ENCODE measurements at regions not wholly inside any gene's neighbourhood (a gene's known extent, or its start where the extent isn't known, plus 50 kb on each side); places are given as distances from the start of the nearest gene placed in this dataset.

GRCh38 chr17:13410874-13411273 is 190.9 kb downstream of the HS3ST3A1 start:
- TF ChIP-seq, protein P1, sequence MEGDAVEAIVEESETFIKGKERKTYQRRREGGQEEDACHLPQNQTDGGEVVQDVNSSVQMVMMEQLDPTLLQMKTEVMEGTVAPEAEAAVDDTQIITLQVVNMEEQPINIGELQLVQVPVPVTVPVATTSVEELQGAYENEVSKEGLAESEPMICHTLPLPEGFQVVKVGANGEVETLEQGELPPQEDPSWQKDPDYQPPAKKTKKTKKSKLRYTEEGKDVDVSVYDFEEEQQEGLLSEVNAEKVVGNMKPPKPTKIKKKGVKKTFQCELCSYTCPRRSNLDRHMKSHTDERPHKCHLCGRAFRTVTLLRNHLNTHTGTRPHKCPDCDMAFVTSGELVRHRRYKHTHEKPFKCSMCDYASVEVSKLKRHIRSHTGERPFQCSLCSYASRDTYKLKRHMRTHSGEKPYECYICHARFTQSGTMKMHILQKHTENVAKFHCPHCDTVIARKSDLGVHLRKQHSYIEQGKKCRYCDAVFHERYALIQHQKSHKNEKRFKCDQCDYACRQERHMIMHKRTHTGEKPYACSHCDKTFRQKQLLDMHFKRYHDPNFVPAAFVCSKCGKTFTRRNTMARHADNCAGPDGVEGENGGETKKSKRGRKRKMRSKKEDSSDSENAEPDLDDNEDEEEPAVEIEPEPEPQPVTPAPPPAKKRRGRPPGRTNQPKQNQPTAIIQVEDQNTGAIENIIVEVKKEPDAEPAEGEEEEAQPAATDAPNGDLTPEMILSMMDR (conservative IDR thresholded peaks at IDR 0.05; ENCODE audit: low read length) = no peak
- no peak for TF ChIP-seq EZH2phosphoT487 (IDR thresholded peaks at IDR 0.05; ENCODE audit: borderline replicate concordance)
